ENCODE measurements at regions not wholly inside any gene's neighbourhood (a gene's known extent, or its start where the extent isn't known, plus 50 kb on each side); places are given as distances from the start of the nearest gene placed in this dataset.

- Histone ChIP-seq H3K9me3 (no peaks in the 10 kb centered on the region), H3K27me3 (no peaks in the 10 kb centered on the region), H3K4me1 (peaks cover 0 to 59% (median 19%) of the 10 kb centered on the region in 4 donors), H3K36me3 (no peaks in the 10 kb centered on the region), H3K4me3 (no peak overlapping the region), H3K27ac (peak overlapping the region; percentile 23 to 67)
- intact Hi-C loops (cut with DNase I; ENCODE audit: low total_unique reads): no loop called here
- no peak for DNase-seq
- no peak for TF ChIP-seq CTCF (IDR thresholded peaks at IDR 0.05)
Observed at GRCh38 chr2:223416815-223417610, 185.1 kb downstream of the SCG2 start.

- Histone ChIP-seq H3K27ac (peak overlapping the region; percentile 8 to 55), H3K9me3 (no peaks in the 10 kb centered on the region), H3K36me3 (no peaks in the 10 kb centered on the region), H3K4me3 (no peak overlapping the region), H3K4me1 (peaks cover 0 to 59% (median 19%) of the 10 kb centered on the region in 4 donors), H3K27me3 (no peaks in the 10 kb centered on the region)
- DNase-seq: no peak
- TF ChIP-seq CTCF (IDR thresholded peaks at IDR 0.05): no peak
- intact Hi-C loops (cut with DNase I; ENCODE audit: low total_unique reads): no loop called here
Observed at GRCh38 chr2:223418131-223418530, 184.0 kb downstream of the SCG2 start.

- H3K36me3 ChIP-seq: no peaks in the 10 kb centered on the region
- DNase-seq: no peak
- peaks cover 0 to 57% (median 19%) of the 10 kb centered on the region in 4 donors for H3K4me1 ChIP-seq
- intact Hi-C loops (cut with DNase I; ENCODE audit: low total_unique reads): no loop called here
- H3K4me3 ChIP-seq: no peak overlapping the region
- H3K9me3 ChIP-seq: no peaks in the 10 kb centered on the region
- TF ChIP-seq CTCF (IDR thresholded peaks at IDR 0.05): no peak
- peak overlapping the region; percentile 8 to 55 for H3K27ac ChIP-seq
- no peaks in the 10 kb centered on the region for H3K27me3 ChIP-seq
Observed at GRCh38 chr2:223418604-223419199, 183.5 kb downstream of the SCG2 start.

GRCh38 chr2:223420048-223420447 is 182.1 kb downstream of the SCG2 start:
- no peak overlapping the region for H3K4me3 ChIP-seq
- TF ChIP-seq CTCF (IDR thresholded peaks at IDR 0.05): no peak
- H3K27ac ChIP-seq: peak overlapping the region in 1 of 2 donors; percentile 55
- peaks cover 0 to 44% (median 10%) of the 10 kb centered on the region in 4 donors for H3K4me1 ChIP-seq
- intact Hi-C loops (cut with DNase I; ENCODE audit: low total_unique reads): no loop called here
- DNase-seq: no peak
- H3K36me3 ChIP-seq: no peaks in the 10 kb centered on the region
- H3K9me3 ChIP-seq: no peaks in the 10 kb centered on the region
- no peaks in the 10 kb centered on the region for H3K27me3 ChIP-seq

- no peak for TF ChIP-seq CTCF (IDR thresholded peaks at IDR 0.05)
- Histone ChIP-seq H3K4me1 (no peaks in the 10 kb centered on the region), H3K36me3 (no peaks in the 10 kb centered on the region), H3K9me3 (no peaks in the 10 kb centered on the region), H3K27me3 (no peaks in the 10 kb centered on the region), H3K27ac (no peak overlapping the region), H3K4me3 (no peak overlapping the region)
- DNase-seq: no peak
- intact Hi-C loops (cut with DNase I; ENCODE audit: low total_unique reads): no loop called here
Observed at GRCh38 chr2:223431479-223431878, 170.7 kb downstream of the SCG2 start.
